Chondrocyte (in vitro differentiated cells): ENCODE measurements at regions not wholly inside any gene's neighbourhood (a gene's known extent, or its start where the extent isn't known, plus 50 kb on each side); places are given as distances from the start of the nearest gene placed in this dataset.

Source experiments
- DNase-seq: peaks from one replicate; pipeline ENCODE4 v3.0.0; 2021; ENCODE audit warnings: mixed read lengths, low spot score
- H3K27ac Mint-ChIP-seq: one replicate; pipeline ENCODE4 v1.8.0; 2021; ENCODE audit warnings: mild to moderate bottlenecking, moderate library complexity, mixed read lengths; ENCODE audit not compliant: unreplicated experiment
- H3K27me3 Mint-ChIP-seq: 2 replicates; pipeline ENCODE4 v1.8.0; 2021; ENCODE audit warnings: low read depth, mixed read lengths
- H3K36me3 Mint-ChIP-seq: 2 replicates; pipeline ENCODE4 v1.8.0; 2021; ENCODE audit warnings: low read depth, mixed read lengths
- H3K4me1 Mint-ChIP-seq: 2 replicates; pipeline ENCODE4 v1.8.0; 2021; ENCODE audit warnings: low read depth, mild to moderate bottlenecking, mixed read lengths
- H3K4me3 Mint-ChIP-seq: one replicate; pipeline ENCODE4 v1.8.0; 2021; ENCODE audit warnings: mild to moderate bottlenecking, moderate library complexity, mixed read lengths; ENCODE audit not compliant: unreplicated experiment
- H3K9me3 Mint-ChIP-seq: 2 replicates; pipeline ENCODE4 v1.8.0; 2021; ENCODE audit warnings: low read depth, mixed read lengths
- TF ChIP-seq, protein P1 (sequence below): fragments of 200-600 bp; sonication (generic); IDR thresholded peaks from 2 replicates; pipeline ENCODE4 v1.5.0; 2021; ENCODE audit warnings: antibody characterized with exemption, mild to moderate bottlenecking, moderate library complexity

DNA sequence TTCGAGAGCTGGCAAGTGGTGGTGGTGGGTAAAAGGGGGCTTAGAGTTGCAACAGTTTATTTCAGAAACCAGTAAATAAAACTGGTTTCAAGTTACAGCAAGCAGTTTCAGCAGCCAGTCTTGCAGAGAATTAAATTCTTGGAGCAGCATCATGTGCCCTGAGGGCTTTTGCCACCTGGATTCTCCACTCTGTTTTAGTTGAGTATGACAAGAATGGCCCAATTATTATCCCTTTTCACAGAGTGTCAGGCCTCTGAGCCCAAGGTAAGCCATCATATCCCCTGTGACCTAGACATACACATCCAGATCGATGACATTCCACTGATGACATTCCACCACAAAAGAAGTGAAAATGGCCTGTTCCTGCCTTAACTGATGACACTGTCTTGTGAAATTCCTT, 72.8 kb upstream of the FANCL start:
- Mint-ChIP-seq H3K27ac (no peak overlapping the region), H3K4me3 (no peak overlapping the region), H3K36me3 (no peaks in the 10 kb centered on the region), H3K4me1 (no peaks in the 10 kb centered on the region), H3K9me3 (peaks cover 2% of the 10 kb centered on the region), H3K27me3 (no peaks in the 10 kb centered on the region)
- TF ChIP-seq, protein P1, sequence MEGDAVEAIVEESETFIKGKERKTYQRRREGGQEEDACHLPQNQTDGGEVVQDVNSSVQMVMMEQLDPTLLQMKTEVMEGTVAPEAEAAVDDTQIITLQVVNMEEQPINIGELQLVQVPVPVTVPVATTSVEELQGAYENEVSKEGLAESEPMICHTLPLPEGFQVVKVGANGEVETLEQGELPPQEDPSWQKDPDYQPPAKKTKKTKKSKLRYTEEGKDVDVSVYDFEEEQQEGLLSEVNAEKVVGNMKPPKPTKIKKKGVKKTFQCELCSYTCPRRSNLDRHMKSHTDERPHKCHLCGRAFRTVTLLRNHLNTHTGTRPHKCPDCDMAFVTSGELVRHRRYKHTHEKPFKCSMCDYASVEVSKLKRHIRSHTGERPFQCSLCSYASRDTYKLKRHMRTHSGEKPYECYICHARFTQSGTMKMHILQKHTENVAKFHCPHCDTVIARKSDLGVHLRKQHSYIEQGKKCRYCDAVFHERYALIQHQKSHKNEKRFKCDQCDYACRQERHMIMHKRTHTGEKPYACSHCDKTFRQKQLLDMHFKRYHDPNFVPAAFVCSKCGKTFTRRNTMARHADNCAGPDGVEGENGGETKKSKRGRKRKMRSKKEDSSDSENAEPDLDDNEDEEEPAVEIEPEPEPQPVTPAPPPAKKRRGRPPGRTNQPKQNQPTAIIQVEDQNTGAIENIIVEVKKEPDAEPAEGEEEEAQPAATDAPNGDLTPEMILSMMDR = no peak
- no peak for DNase-seq

DNA sequence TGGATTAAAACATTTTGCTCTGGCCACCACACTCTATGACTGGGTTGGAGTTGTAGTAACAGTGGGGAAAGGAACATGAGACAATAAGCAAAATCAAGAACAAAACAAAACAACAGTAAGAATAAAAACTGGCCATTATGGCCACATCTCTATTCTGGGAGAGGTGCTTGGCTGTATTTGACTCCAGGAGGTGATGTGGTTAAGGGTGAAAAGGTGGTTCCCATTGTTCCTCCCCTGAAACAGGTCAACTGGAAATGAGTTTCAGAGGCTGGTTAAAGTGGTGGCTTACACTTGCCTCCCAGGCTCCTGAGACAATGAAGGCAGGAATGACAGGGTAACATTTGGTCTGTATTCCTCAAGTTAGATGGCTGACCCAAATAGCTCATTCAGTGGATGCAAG, 67.3 kb upstream of the FANCL start:
- TF ChIP-seq, protein P1 = no peak
- Mint-ChIP-seq H3K9me3 (peaks cover under 1% of the 10 kb centered on the region), H3K4me3 (no peak overlapping the region), H3K27ac (no peak overlapping the region), H3K27me3 (no peaks in the 10 kb centered on the region), H3K36me3 (no peaks in the 10 kb centered on the region), H3K4me1 (no peaks in the 10 kb centered on the region)
- DNase-seq = no peak

DNA sequence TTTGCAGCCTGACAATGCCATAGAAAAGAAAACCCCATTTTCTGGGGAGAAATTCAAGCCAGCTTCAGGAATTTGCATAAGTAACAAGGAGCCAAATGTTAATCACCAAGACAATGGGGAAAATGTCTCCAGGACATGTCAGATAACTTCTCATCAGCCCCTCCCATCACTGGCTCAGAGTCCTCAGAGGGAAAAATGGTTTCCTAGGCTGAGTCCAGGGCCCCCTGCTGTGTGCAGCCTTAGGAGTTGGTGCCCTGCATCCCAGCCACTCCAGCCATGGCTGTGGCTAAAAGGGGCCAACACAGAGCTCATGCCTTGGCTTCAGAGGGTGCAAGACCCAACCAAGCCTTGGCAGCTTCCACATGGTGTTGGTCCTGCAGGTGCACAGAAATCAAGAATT, 63.7 kb upstream of the FANCL start:
- TF ChIP-seq, protein P1 = no peak
- Mint-ChIP-seq H3K27me3 (peaks cover 5% of the 10 kb centered on the region), H3K4me1 (no peaks in the 10 kb centered on the region), H3K27ac (no peak overlapping the region), H3K36me3 (no peaks in the 10 kb centered on the region), H3K4me3 (no peak overlapping the region), H3K9me3 (peaks cover 8% of the 10 kb centered on the region)
- DNase-seq = no peak

DNA sequence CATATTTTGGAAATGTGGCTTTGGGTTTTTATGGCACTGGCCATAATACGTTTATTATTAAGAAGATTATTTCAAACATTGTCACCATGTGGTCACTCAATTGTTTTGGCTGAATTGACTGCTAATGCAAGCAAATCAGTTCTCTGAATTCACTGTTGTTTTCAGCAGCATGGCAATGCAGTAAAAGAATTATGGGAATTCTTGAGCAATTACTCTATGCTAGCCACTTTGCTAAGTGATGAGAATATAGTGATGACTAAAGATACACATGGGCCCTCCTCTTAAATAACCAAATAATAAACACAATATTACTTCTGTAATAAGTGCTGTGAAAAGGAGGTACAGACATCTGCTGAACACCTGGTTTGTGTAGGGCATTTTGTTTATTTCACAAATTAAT, 58.0 kb upstream of the FANCL start:
- peaks cover 5% of the 10 kb centered on the region for H3K27me3 Mint-ChIP-seq
- DNase-seq = no peak
- no peaks in the 10 kb centered on the region for H3K4me1 Mint-ChIP-seq
- H3K4me3 Mint-ChIP-seq = no peak overlapping the region
- no peaks in the 10 kb centered on the region for H3K36me3 Mint-ChIP-seq
- peaks cover 8% of the 10 kb centered on the region for H3K9me3 Mint-ChIP-seq
- TF ChIP-seq, protein P1 = no peak
- no peak overlapping the region for H3K27ac Mint-ChIP-seq

DNA sequence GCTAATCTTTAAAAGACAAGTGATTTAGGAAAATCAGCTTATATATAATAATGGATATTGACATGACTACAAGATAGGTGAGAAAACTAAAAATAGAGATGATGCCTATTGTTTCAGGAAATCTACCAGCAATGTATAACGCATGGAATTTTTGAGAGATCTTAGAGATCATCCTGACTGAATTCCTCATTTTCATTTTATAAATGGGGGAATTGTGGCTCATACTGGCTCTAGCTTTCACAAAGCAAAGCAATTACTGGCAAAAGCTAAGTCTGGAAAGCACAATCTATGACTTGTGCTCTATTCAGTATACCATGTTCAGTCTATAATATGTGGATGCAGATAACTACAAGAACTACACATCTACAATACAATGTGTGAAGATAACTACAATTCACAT, 51.9 kb upstream of the FANCL start:
- Mint-ChIP-seq H3K4me1 (no peaks in the 10 kb centered on the region), H3K27ac (no peak overlapping the region), H3K4me3 (no peak overlapping the region), H3K36me3 (no peaks in the 10 kb centered on the region), H3K9me3 (no peaks in the 10 kb centered on the region), H3K27me3 (peaks cover 13% of the 10 kb centered on the region)
- no peak for DNase-seq
- TF ChIP-seq, protein P1 = no peak
